ENCODE measurements at regions not wholly inside any gene's neighbourhood (a gene's known extent, or its start where the extent isn't known, plus 50 kb on each side); places are given as distances from the start of the nearest gene placed in this dataset.

- TF ChIP-seq KAT7 (CRISPR knock-in tag; IDR thresholded peaks at IDR 0.05; ENCODE audit: borderline replicate concordance) (no peak), SPI1 (IDR thresholded peaks at IDR 0.05; ENCODE audit: borderline replicate concordance, low read depth, low read length) (no peak), ZNF444 (CRISPR knock-in tag; IDR thresholded peaks at IDR 0.05) (no peak), SRSF3 (IDR thresholded peaks at IDR 0.05; ENCODE audit: insufficient read depth, low read length) (no peak), SMARCC2 (IDR thresholded peaks at IDR 0.05; ENCODE audit: low read depth) (no peak), SIN3A (IDR thresholded peaks at IDR 0.05; ENCODE audit: borderline replicate concordance in 2 of 2, control insufficient read depth in 1 of 2, low read depth in 2 of 2, low read length in 2 of 2) (no peak), SNIP1 (IDR thresholded peaks at IDR 0.05; ENCODE audit: low read depth) (no peak)
- TF ChIP-seq, protein P1, sequence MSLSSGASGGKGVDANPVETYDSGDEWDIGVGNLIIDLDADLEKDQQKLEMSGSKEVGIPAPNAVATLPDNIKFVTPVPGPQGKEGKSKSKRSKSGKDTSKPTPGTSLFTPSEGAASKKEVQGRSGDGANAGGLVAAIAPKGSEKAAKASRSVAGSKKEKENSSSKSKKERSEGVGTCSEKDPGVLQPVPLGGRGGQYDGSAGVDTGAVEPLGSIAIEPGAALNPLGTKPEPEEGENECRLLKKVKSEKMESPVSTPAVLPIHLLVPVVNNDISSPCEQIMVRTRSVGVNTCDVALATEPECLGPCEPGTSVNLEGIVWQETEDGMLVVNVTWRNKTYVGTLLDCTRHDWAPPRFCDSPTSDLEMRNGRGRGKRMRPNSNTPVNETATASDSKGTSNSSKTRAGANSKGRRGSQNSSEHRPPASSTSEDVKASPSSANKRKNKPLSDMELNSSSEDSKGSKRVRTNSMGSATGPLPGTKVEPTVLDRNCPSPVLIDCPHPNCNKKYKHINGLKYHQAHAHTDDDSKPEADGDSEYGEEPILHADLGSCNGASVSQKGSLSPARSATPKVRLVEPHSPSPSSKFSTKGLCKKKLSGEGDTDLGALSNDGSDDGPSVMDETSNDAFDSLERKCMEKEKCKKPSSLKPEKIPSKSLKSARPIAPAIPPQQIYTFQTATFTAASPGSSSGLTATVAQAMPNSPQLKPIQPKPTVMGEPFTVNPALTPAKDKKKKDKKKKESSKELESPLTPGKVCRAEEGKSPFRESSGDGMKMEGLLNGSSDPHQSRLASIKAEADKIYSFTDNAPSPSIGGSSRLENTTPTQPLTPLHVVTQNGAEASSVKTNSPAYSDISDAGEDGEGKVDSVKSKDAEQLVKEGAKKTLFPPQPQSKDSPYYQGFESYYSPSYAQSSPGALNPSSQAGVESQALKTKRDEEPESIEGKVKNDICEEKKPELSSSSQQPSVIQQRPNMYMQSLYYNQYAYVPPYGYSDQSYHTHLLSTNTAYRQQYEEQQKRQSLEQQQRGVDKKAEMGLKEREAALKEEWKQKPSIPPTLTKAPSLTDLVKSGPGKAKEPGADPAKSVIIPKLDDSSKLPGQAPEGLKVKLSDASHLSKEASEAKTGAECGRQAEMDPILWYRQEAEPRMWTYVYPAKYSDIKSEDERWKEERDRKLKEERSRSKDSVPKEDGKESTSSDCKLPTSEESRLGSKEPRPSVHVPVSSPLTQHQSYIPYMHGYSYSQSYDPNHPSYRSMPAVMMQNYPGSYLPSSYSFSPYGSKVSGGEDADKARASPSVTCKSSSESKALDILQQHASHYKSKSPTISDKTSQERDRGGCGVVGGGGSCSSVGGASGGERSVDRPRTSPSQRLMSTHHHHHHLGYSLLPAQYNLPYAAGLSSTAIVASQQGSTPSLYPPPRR (CRISPR knock-in tag; IDR thresholded peaks at IDR 0.05; ENCODE audit: borderline replicate concordance): no peak
These were observed 186.1 kb downstream of the HERPUD2 start (continued) for GRCh38 chr7:35508623-35509400.
